ENCODE measurements at regions not wholly inside any gene's neighbourhood (a gene's known extent, or its start where the extent isn't known, plus 50 kb on each side); places are given as distances from the start of the nearest gene placed in this dataset.

- ATAC-seq, result peak; percentile 86
- TF ChIP-seq RARB (CRISPR knock-in tag; IDR thresholded peaks at IDR 0.05) (no peak), ZNF565 (CRISPR knock-in tag; conservative IDR thresholded peaks at IDR 0.05; ENCODE audit: low read depth) (no peak), ISL1 (CRISPR knock-in tag; IDR thresholded peaks at IDR 0.05) (no peak), ARNTL (CRISPR knock-in tag; IDR thresholded peaks at IDR 0.05; ENCODE audit: borderline replicate concordance, low read depth) (no peak), ZNF8 (CRISPR knock-in tag; IDR thresholded peaks at IDR 0.05) (no peak), ZNF70 (CRISPR knock-in tag; IDR thresholded peaks at IDR 0.05) (no peak)
- TF ChIP-seq, protein P1, sequence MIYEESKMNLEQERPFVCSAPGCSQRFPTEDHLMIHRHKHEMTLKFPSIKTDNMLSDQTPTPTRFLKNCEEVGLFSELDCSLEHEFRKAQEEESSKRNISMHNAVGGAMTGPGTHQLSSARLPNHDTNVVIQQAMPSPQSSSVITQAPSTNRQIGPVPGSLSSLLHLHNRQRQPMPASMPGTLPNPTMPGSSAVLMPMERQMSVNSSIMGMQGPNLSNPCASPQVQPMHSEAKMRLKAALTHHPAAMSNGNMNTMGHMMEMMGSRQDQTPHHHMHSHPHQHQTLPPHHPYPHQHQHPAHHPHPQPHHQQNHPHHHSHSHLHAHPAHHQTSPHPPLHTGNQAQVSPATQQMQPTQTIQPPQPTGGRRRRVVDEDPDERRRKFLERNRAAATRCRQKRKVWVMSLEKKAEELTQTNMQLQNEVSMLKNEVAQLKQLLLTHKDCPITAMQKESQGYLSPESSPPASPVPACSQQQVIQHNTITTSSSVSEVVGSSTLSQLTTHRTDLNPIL (CRISPR knock-in tag; IDR thresholded peaks at IDR 0.05; ENCODE audit: low read depth), result no peak
Measured at GRCh38 chr3:178195824-178196223, 340.4 kb upstream of the KCNMB2 start.

GRCh38 chr3:178198329-178198728 is 337.9 kb upstream of the KCNMB2 start:
- peak; percentile 65 for ATAC-seq
- TF ChIP-seq ISL1 (CRISPR knock-in tag; IDR thresholded peaks at IDR 0.05), result peak; percentile 79
- no peak for TF ChIP-seq ZNF70 (CRISPR knock-in tag; IDR thresholded peaks at IDR 0.05)

DNA sequence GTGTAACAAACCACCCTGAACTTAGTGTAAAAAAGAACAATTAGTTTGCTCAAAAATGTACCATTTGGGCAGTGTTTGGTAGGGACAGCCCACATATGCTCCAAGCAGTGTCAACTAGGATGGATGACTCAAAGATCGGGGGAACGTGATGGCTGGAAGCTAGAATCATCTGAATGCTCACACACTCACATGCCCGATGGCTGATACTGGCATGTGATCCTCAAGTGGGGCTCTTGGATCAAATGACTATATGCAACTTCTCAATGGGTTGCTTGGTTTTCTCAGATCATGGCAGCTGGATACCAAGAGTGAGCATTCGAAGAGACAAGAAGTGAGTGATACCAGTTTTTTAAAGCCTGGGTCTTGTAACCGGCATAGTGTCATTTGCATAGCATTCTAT is 335.9 kb upstream of the KCNMB2 start:
- TF ChIP-seq GLIS3 (CRISPR knock-in tag; IDR thresholded peaks at IDR 0.05) (no peak), OSR1 (CRISPR knock-in tag; IDR thresholded peaks at IDR 0.05) (no peak), ZFP30 (CRISPR knock-in tag; IDR thresholded peaks at IDR 0.05) (no peak), PPARA (CRISPR knock-in tag; IDR thresholded peaks at IDR 0.05; ENCODE audit: borderline replicate concordance) (no peak), ZFP3 (CRISPR knock-in tag; IDR thresholded peaks at IDR 0.05) (no peak), ESRRG (CRISPR knock-in tag; IDR thresholded peaks at IDR 0.05) (no peak), SNAI2 (CRISPR knock-in tag; IDR thresholded peaks at IDR 0.05) (no peak), ZNF8 (CRISPR knock-in tag; IDR thresholded peaks at IDR 0.05) (no peak), CSDC2 (CRISPR knock-in tag; IDR thresholded peaks at IDR 0.05) (no peak), ZNF565 (CRISPR knock-in tag; conservative IDR thresholded peaks at IDR 0.05; ENCODE audit: low read depth) (no peak), ZC3H10 (CRISPR knock-in tag; IDR thresholded peaks at IDR 0.05) (no peak)
- TF ChIP-seq, protein P1 (CRISPR knock-in tag; IDR thresholded peaks at IDR 0.05; ENCODE audit: low read depth), result no peak
- TF ChIP-seq, protein P2, sequence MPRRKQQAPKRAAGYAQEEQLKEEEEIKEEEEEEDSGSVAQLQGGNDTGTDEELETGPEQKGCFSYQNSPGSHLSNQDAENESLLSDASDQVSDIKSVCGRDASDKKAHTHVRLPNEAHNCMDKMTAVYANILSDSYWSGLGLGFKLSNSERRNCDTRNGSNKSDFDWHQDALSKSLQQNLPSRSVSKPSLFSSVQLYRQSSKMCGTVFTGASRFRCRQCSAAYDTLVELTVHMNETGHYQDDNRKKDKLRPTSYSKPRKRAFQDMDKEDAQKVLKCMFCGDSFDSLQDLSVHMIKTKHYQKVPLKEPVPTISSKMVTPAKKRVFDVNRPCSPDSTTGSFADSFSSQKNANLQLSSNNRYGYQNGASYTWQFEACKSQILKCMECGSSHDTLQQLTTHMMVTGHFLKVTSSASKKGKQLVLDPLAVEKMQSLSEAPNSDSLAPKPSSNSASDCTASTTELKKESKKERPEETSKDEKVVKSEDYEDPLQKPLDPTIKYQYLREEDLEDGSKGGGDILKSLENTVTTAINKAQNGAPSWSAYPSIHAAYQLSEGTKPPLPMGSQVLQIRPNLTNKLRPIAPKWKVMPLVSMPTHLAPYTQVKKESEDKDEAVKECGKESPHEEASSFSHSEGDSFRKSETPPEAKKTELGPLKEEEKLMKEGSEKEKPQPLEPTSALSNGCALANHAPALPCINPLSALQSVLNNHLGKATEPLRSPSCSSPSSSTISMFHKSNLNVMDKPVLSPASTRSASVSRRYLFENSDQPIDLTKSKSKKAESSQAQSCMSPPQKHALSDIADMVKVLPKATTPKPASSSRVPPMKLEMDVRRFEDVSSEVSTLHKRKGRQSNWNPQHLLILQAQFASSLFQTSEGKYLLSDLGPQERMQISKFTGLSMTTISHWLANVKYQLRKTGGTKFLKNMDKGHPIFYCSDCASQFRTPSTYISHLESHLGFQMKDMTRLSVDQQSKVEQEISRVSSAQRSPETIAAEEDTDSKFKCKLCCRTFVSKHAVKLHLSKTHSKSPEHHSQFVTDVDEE (CRISPR knock-in tag; IDR thresholded peaks at IDR 0.05), result no peak
- TF ChIP-seq, protein P3, sequence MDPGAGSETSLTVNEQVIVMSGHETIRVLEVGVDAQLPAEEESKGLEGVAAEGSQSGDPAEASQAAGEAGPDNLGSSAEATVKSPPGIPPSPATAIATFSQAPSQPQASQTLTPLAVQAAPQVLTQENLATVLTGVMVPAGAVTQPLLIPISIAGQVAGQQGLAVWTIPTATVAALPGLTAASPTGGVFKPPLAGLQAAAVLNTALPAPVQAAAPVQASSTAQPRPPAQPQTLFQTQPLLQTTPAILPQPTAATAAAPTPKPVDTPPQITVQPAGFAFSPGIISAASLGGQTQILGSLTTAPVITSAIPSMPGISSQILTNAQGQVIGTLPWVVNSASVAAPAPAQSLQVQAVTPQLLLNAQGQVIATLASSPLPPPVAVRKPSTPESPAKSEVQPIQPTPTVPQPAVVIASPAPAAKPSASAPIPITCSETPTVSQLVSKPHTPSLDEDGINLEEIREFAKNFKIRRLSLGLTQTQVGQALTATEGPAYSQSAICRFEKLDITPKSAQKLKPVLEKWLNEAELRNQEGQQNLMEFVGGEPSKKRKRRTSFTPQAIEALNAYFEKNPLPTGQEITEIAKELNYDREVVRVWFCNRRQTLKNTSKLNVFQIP (CRISPR knock-in tag; IDR thresholded peaks at IDR 0.05; ENCODE audit: borderline replicate concordance, low read depth), result no peak
- ATAC-seq, result no peak

DNA sequence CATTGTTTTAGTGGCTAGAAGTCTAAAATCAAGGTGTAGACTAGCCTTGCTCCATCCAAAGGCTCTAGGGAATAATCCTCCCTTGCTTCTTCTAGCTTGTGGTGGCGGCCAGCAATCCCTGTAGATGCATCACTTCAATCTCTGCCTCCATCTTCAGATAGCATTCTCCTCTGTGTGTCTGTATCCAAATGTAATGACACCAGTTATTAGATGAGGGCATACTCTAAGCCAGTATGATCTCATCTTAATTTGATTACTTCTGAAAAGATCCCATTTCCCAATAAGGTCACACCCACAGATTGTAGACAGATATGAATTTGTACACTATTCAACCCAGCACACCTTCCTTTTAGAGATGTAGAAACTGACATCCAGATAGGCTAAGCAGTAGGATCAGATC is 334.5 kb upstream of the KCNMB2 start:
- ATAC-seq, result no peak
- no peak for TF ChIP-seq ZC3H10 (CRISPR knock-in tag; IDR thresholded peaks at IDR 0.05)
- peak; percentile 65 for TF ChIP-seq ZFP30 (CRISPR knock-in tag; IDR thresholded peaks at IDR 0.05)
- TF ChIP-seq ISL1 (CRISPR knock-in tag; IDR thresholded peaks at IDR 0.05), result peak; percentile 88
- peak; percentile 26; the same call in 1 of the 2 replicates for TF ChIP-seq PATZ1 (CRISPR knock-in tag; IDR thresholded peaks at IDR 0.05; ENCODE audit: borderline replicate concordance)
- TF ChIP-seq, protein P1 (CRISPR knock-in tag; IDR thresholded peaks at IDR 0.05; ENCODE audit: low read depth), result peak; percentile 88
- no peak for TF ChIP-seq RARB (CRISPR knock-in tag; IDR thresholded peaks at IDR 0.05)
- no peak for TF ChIP-seq ARNTL (CRISPR knock-in tag; IDR thresholded peaks at IDR 0.05; ENCODE audit: borderline replicate concordance, low read depth)
- no peak for TF ChIP-seq GLIS3 (CRISPR knock-in tag; IDR thresholded peaks at IDR 0.05)
- peak; percentile 68; the same call in 1 of the 2 replicates for TF ChIP-seq ZNF70 (CRISPR knock-in tag; IDR thresholded peaks at IDR 0.05)
- TF ChIP-seq ZNF565 (CRISPR knock-in tag; conservative IDR thresholded peaks at IDR 0.05; ENCODE audit: low read depth), result 0 out of 2 replicates have a peak, but pooled peaks have one; percentile 48
- no peak for TF ChIP-seq OSR1 (CRISPR knock-in tag; IDR thresholded peaks at IDR 0.05)
- TF ChIP-seq ZFP3 (CRISPR knock-in tag; IDR thresholded peaks at IDR 0.05), result peak; percentile 71; the same call in 1 of the 2 replicates
- TF ChIP-seq CSRNP3 (CRISPR knock-in tag; IDR thresholded peaks at IDR 0.05), result no peak
- peak; percentile 84 for TF ChIP-seq TCF4 (CRISPR knock-in tag; IDR thresholded peaks at IDR 0.05; ENCODE audit: borderline replicate concordance)
- no peak for TF ChIP-seq TOX (CRISPR knock-in tag; IDR thresholded peaks at IDR 0.05; ENCODE audit: borderline replicate concordance)
- 0 out of 2 replicates have a peak, but pooled peaks have one; percentile 61 for TF ChIP-seq PPARA (CRISPR knock-in tag; IDR thresholded peaks at IDR 0.05; ENCODE audit: borderline replicate concordance)
- peak; percentile 92 for TF ChIP-seq SNAI2 (CRISPR knock-in tag; IDR thresholded peaks at IDR 0.05)
- TF ChIP-seq CSDC2 (CRISPR knock-in tag; IDR thresholded peaks at IDR 0.05), result 0 out of 2 replicates have a peak, but pooled peaks have one; percentile 67
- no peak for TF ChIP-seq ESRRG (CRISPR knock-in tag; IDR thresholded peaks at IDR 0.05)
- TF ChIP-seq ZNF8 (CRISPR knock-in tag; IDR thresholded peaks at IDR 0.05), result peak; percentile 61; the same call in 1 of the 2 replicates

All from SK-N-SH treated with all-trans-retinoic acid at 6 μM for 48 hours (cell line).